Osteocyte (in vitro differentiated cells): ENCODE measurements at regions not wholly inside any gene's neighbourhood (a gene's known extent, or its start where the extent isn't known, plus 50 kb on each side); places are given as distances from the start of the nearest gene placed in this dataset.

Source experiments
- DNase-seq: peaks from one replicate; pipeline ENCODE4 v3.0.0; 2021; ENCODE audit warnings: mixed read lengths; ENCODE audit not compliant: unreplicated experiment; ENCODE audit errors: extremely low spot score
- H3K27ac Mint-ChIP-seq: one replicate; pipeline ENCODE4 v1.8.0; 2021; ENCODE audit warnings: mild to moderate bottlenecking, mixed read lengths; ENCODE audit not compliant: unreplicated experiment
- H3K27me3 Mint-ChIP-seq: one replicate; pipeline ENCODE4 v1.8.0; 2021; ENCODE audit warnings: mixed read lengths; ENCODE audit not compliant: unreplicated experiment
- H3K36me3 Mint-ChIP-seq: one replicate; pipeline ENCODE4 v1.8.0; 2021; ENCODE audit warnings: mixed read lengths; ENCODE audit not compliant: unreplicated experiment
- H3K4me1 Mint-ChIP-seq: one replicate; pipeline ENCODE4 v1.8.0; 2021; ENCODE audit warnings: mixed read lengths; ENCODE audit not compliant: unreplicated experiment
- H3K4me3 Mint-ChIP-seq: one replicate; pipeline ENCODE4 v1.8.0; 2021; ENCODE audit warnings: mild to moderate bottlenecking, moderate library complexity, mixed read lengths; ENCODE audit not compliant: unreplicated experiment
- H3K9me3 Mint-ChIP-seq: one replicate; pipeline ENCODE4 v1.8.0; 2021; ENCODE audit warnings: mixed read lengths; ENCODE audit not compliant: unreplicated experiment
- CTCF ChIP-seq: fragments of 200-600 bp; sonication (generic); IDR thresholded peaks from 2 replicates; pipeline ENCODE4 v1.5.0; 2021; ENCODE audit warnings: antibody characterized with exemption, mild to moderate bottlenecking, moderate library complexity

GRCh38 chr15:36230776-36231175 lies 348.6 kb upstream of the CDIN1 start:
- no peak for DNase-seq
- H3K4me3 Mint-ChIP-seq: no peak overlapping the region
- H3K36me3 Mint-ChIP-seq: peaks cover 3% of the 10 kb centered on the region
- H3K9me3 Mint-ChIP-seq: peaks cover 19% of the 10 kb centered on the region
- H3K27me3 Mint-ChIP-seq: no peaks in the 10 kb centered on the region
- no peak overlapping the region for H3K27ac Mint-ChIP-seq
- H3K4me1 Mint-ChIP-seq: peaks cover 4% of the 10 kb centered on the region
- no peak for TF ChIP-seq CTCF

GRCh38 chr15:36232491-36232890 lies 346.9 kb upstream of the CDIN1 start:
- Mint-ChIP-seq H3K9me3 (peaks cover 9% of the 10 kb centered on the region), H3K4me3 (no peak overlapping the region), H3K27me3 (no peaks in the 10 kb centered on the region), H3K4me1 (peaks cover 4% of the 10 kb centered on the region), H3K36me3 (peaks cover 3% of the 10 kb centered on the region), H3K27ac (no peak overlapping the region)
- DNase-seq: no peak
- TF ChIP-seq CTCF: no peak

- Mint-ChIP-seq H3K4me3 (no peak overlapping the region), H3K36me3 (peaks cover 3% of the 10 kb centered on the region), H3K4me1 (peaks cover 4% of the 10 kb centered on the region), H3K27me3 (no peaks in the 10 kb centered on the region), H3K27ac (no peak overlapping the region), H3K9me3 (peaks cover 9% of the 10 kb centered on the region)
- no peak for DNase-seq
- no peak for TF ChIP-seq CTCF
Measured at GRCh38 chr15:36234743-36235142, 344.7 kb upstream of the CDIN1 start.

- Mint-ChIP-seq H3K4me3 (no peak overlapping the region), H3K27ac (no peak overlapping the region), H3K4me1 (peaks cover 4% of the 10 kb centered on the region), H3K36me3 (peaks cover 3% of the 10 kb centered on the region), H3K27me3 (no peaks in the 10 kb centered on the region), H3K9me3 (peaks cover 9% of the 10 kb centered on the region)
- TF ChIP-seq CTCF: no peak
- no peak for DNase-seq
Measured at GRCh38 chr15:36235173-36235572, 344.3 kb upstream of the CDIN1 start.

- no peak for DNase-seq
- Mint-ChIP-seq H3K27me3 (no peaks in the 10 kb centered on the region), H3K36me3 (no peaks in the 10 kb centered on the region), H3K27ac (no peak overlapping the region), H3K4me3 (no peak overlapping the region), H3K4me1 (peaks cover 2% of the 10 kb centered on the region), H3K9me3 (peaks cover 9% of the 10 kb centered on the region)
- no peak for TF ChIP-seq CTCF
Measured at GRCh38 chr15:36239509-36239908, 339.9 kb upstream of the CDIN1 start.
